EH (cell line): ENCODE measurements at regions not wholly inside any gene's neighbourhood (a gene's known extent, or its start where the extent isn't known, plus 50 kb on each side); places are given as distances from the start of the nearest gene placed in this dataset.
"Not testable (repeated sequence)": the region's sequence is repeated elsewhere in the genome, so short reads cannot be mapped to it uniquely, and the experiment has no call there.

Experiments
- DNase-seq: peaks from one replicate; pipeline ENCODE4 v3.0.0-alpha.2; 2015; ENCODE audit warnings: low read depth

- DNase-seq: not testable (repeated sequence)
Observed at GRCh38 chr14:43296061-43296460, 1211.0 kb downstream of the FSCB start.

GRCh38 chr14:43285575-43285974, 1221.5 kb downstream of the FSCB start:
- no peak for DNase-seq

GRCh38 chr14:43260056-43260455, 1247.0 kb downstream of the FSCB start:
- DNase-seq: no peak

GRCh38 chr14:43258396-43258795, 1248.7 kb downstream of the FSCB start:
- DNase-seq: no peak

GRCh38 chr14:43256996-43257395, 1250.1 kb downstream of the FSCB start:
- DNase-seq: not testable (repeated sequence)

- DNase-seq: no peak
Observed at GRCh38 chr14:43252866-43253265, 1254.2 kb downstream of the FSCB start.

GRCh38 chr14:43249591-43249990, 1257.5 kb downstream of the FSCB start:
- no peak for DNase-seq

- DNase-seq: no peak
Observed at GRCh38 chr14:43249116-43249515, 1258.0 kb downstream of the FSCB start.

- no peak for DNase-seq
Observed at GRCh38 chr14:43247877-43248276, 1259.2 kb downstream of the FSCB start.

GRCh38 chr14:43244142-43244625, 1262.9 kb downstream of the FSCB start:
- DNase-seq: no peak

- no peak for DNase-seq
Observed at GRCh38 chr14:43243168-43243567, 1263.9 kb downstream of the FSCB start.

- DNase-seq: no peak
Observed at GRCh38 chr14:43232261-43232660, 1274.8 kb downstream of the FSCB start.

GRCh38 chr14:43215524-43215923, 1291.6 kb downstream of the FSCB start:
- no peak for DNase-seq

- DNase-seq: no peak
Observed at GRCh38 chr14:43207189-43207588, 1299.9 kb downstream of the FSCB start.

- no peak for DNase-seq
Observed at GRCh38 chr14:43204816-43205215, 1302.3 kb downstream of the FSCB start.

- DNase-seq: no peak
Observed at GRCh38 chr14:43200519-43200918, 1306.6 kb downstream of the FSCB start.

GRCh38 chr14:43198465-43198864, 1308.6 kb downstream of the FSCB start:
- no peak for DNase-seq

- no peak for DNase-seq
Observed at GRCh38 chr14:43184540-43184939, 1322.5 kb downstream of the FSCB start.

- DNase-seq: no peak
Observed at GRCh38 chr14:43183916-43184315, 1323.2 kb downstream of the FSCB start.

GRCh38 chr14:43175896-43176295, 1331.2 kb downstream of the FSCB start:
- DNase-seq: no peak

GRCh38 chr14:43172899-43173548, 1334.1 kb downstream of the FSCB start:
- no peak for DNase-seq

- DNase-seq: no peak
Observed at GRCh38 chr14:43169722-43170121, 1337.4 kb downstream of the FSCB start.

GRCh38 chr14:43168371-43168925, 1338.6 kb downstream of the FSCB start:
- no peak for DNase-seq

- no peak for DNase-seq
Observed at GRCh38 chr14:43166163-43166562, 1340.9 kb downstream of the FSCB start.
